ENCODE measurements at regions not wholly inside any gene's neighbourhood (a gene's known extent, or its start where the extent isn't known, plus 50 kb on each side); places are given as distances from the start of the nearest gene placed in this dataset.

DNA sequence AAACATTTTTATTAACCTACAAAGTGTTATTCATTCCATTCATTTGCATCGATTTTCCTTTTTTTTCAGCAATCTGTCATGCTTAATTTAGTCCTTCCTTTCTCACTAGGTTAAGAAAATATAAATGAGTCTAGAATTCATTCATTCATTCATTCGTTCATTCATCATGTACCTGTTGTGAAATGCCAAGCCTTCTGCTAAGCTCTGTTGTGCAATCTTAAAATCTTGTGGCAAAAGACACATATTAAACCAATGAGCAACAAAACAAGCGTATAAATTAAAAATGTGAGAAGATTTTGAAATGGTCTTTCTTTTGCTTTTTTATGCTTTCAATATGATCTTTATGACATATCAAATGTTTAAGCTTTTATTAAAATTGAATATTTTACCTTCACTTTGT, 88.6 kb upstream of the MAD2L1 start:
- TF ChIP-seq NONO (IDR thresholded peaks at IDR 0.05) (no peak), NONO (CRISPR knock-in tag; conservative IDR thresholded peaks at IDR 0.05) (no peak), JUND (CRISPR knock-in tag; IDR thresholded peaks at IDR 0.05) (no peak), TARDBP (CRISPR knock-in tag; IDR thresholded peaks at IDR 0.05) (no peak), ZNF549 (CRISPR knock-in tag; IDR thresholded peaks at IDR 0.05) (no peak), SNRNP70 (IDR thresholded peaks at IDR 0.05; ENCODE audit: low read depth, low read length) (no peak), CHD4 (IDR thresholded peaks at IDR 0.05; ENCODE audit: borderline replicate concordance, low read length) (no peak), ZFP36 (IDR thresholded peaks at IDR 0.05; ENCODE audit: borderline replicate concordance, low read depth, low read length, partially characterized antibody) (no peak), POLR2A (IDR thresholded peaks at IDR 0.05; ENCODE audit: insufficient read depth in 1 of 2, low read depth in 2 of 2, low read length in 2 of 2) (no peak), TAF1 (CRISPR knock-in tag; IDR thresholded peaks at IDR 0.05) (no peak), MYNN (CRISPR knock-in tag; IDR thresholded peaks at IDR 0.05; ENCODE audit: low read depth) (no peak), HDAC2 (CRISPR knock-in tag; IDR thresholded peaks at IDR 0.05) (no peak)
- TF ChIP-seq, protein P1, sequence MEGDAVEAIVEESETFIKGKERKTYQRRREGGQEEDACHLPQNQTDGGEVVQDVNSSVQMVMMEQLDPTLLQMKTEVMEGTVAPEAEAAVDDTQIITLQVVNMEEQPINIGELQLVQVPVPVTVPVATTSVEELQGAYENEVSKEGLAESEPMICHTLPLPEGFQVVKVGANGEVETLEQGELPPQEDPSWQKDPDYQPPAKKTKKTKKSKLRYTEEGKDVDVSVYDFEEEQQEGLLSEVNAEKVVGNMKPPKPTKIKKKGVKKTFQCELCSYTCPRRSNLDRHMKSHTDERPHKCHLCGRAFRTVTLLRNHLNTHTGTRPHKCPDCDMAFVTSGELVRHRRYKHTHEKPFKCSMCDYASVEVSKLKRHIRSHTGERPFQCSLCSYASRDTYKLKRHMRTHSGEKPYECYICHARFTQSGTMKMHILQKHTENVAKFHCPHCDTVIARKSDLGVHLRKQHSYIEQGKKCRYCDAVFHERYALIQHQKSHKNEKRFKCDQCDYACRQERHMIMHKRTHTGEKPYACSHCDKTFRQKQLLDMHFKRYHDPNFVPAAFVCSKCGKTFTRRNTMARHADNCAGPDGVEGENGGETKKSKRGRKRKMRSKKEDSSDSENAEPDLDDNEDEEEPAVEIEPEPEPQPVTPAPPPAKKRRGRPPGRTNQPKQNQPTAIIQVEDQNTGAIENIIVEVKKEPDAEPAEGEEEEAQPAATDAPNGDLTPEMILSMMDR (CRISPR knock-in tag; IDR thresholded peaks at IDR 0.05), result no peak
- TF ChIP-seq, protein P2, sequence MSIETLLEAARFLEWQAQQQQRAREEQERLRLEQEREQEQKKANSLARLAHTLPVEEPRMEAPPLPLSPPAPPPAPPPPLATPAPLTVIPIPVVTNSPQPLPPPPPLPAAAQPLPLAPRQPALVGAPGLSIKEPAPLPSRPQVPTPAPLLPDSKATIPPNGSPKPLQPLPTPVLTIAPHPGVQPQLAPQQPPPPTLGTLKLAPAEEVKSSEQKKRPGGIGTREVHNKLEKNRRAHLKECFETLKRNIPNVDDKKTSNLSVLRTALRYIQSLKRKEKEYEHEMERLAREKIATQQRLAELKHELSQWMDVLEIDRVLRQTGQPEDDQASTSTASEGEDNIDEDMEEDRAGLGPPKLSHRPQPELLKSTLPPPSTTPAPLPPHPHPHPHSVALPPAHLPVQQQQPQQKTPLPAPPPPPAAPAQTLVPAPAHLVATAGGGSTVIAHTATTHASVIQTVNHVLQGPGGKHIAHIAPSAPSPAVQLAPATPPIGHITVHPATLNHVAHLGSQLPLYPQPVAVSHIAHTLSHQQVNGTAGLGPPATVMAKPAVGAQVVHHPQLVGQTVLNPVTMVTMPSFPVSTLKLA (IDR thresholded peaks at IDR 0.05), result no peak
- TF ChIP-seq, protein P3, sequence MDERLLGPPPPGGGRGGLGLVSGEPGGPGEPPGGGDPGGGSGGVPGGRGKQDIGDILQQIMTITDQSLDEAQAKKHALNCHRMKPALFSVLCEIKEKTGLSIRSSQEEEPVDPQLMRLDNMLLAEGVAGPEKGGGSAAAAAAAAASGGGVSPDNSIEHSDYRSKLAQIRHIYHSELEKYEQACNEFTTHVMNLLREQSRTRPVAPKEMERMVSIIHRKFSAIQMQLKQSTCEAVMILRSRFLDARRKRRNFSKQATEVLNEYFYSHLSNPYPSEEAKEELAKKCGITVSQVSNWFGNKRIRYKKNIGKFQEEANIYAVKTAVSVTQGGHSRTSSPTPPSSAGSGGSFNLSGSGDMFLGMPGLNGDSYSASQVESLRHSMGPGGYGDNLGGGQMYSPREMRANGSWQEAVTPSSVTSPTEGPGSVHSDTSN (CRISPR knock-in tag; IDR thresholded peaks at IDR 0.05), result no peak

Data from HepG2 (cell line).